ENCODE measurements at regions not wholly inside any gene's neighbourhood (a gene's known extent, or its start where the extent isn't known, plus 50 kb on each side); places are given as distances from the start of the nearest gene placed in this dataset.
A peak's percentile ranks its signal among the peaks of the same experiment; 100 is the strongest.

GRCh38 chr5:98483301-98483685 is 290.2 kb upstream of the RGMB start:
- H3K4me3 ChIP-seq, result no peak overlapping the region
- no peak for TF ChIP-seq CTCF (IDR thresholded peaks at IDR 0.05)
- 42 to 64% methylated on average over 1 of the region's 1 CpG for WGBS, 2 donors
- H3K27me3 ChIP-seq, result no peaks in the 10 kb centered on the region
- peaks cover 0 to 4% (median 0%) of the 10 kb centered on the region in 11 donors for H3K9me3 ChIP-seq
- no peaks in the 10 kb centered on the region for H3K4me1 ChIP-seq
- no peak overlapping the region for H3K27ac ChIP-seq
- ATAC-seq (peak in 2 of 8 donors; percentile 10 to 35), DNase-seq (no peak)
- intact Hi-C loops (cut with DNase I), result no loop called here
- H3K36me3 ChIP-seq, result no peaks in the 10 kb centered on the region

GRCh38 chr5:98489021-98489420 is 284.4 kb upstream of the RGMB start:
- H3K27ac ChIP-seq, result no peak overlapping the region
- peaks cover 0 to 16% (median 0%) of the 10 kb centered on the region in 11 donors for H3K9me3 ChIP-seq
- intact Hi-C loops (cut with DNase I), result no loop called here
- no peak for TF ChIP-seq CTCF (IDR thresholded peaks at IDR 0.05)
- WGBS, 2 donors, result 88 to 92% methylated on average over 3 of the region's 3 CpGs
- DNase-seq (no peak), ATAC-seq (no peak)
- no peaks in the 10 kb centered on the region for H3K27me3 ChIP-seq
- no peaks in the 10 kb centered on the region for H3K36me3 ChIP-seq
- no peak overlapping the region for H3K4me3 ChIP-seq
- H3K4me1 ChIP-seq, result no peaks in the 10 kb centered on the region

- H3K27ac ChIP-seq, result no peak overlapping the region
- no peaks in the 10 kb centered on the region for H3K27me3 ChIP-seq
- peaks cover 0 to 16% (median 0%) of the 10 kb centered on the region in 11 donors for H3K9me3 ChIP-seq
- H3K4me3 ChIP-seq, result no peak overlapping the region
- no peak for ATAC-seq
- intact Hi-C loops (cut with DNase I), result no loop called here
- 95% methylated on average over 10 of the region's 10 CpGs for WGBS, 2 donors
- DNase-seq, result no peak
- H3K36me3 ChIP-seq, result no peaks in the 10 kb centered on the region
- no peaks in the 10 kb centered on the region for H3K4me1 ChIP-seq
- no peak for TF ChIP-seq CTCF (IDR thresholded peaks at IDR 0.05)
Measured at GRCh38 chr5:98490348-98490747, 283.1 kb upstream of the RGMB start.

GRCh38 chr5:98492258-98492657 is 281.2 kb upstream of the RGMB start:
- no peak for DNase-seq
- H3K4me1 ChIP-seq, result no peaks in the 10 kb centered on the region
- H3K27me3 ChIP-seq, result no peaks in the 10 kb centered on the region
- intact Hi-C loops (cut with DNase I), result no loop called here
- no peaks in the 10 kb centered on the region for H3K36me3 ChIP-seq
- ATAC-seq, result no peak
- 86 to 91% methylated on average over 1 of the region's 1 CpG for WGBS, 2 donors
- TF ChIP-seq CTCF (IDR thresholded peaks at IDR 0.05), result no peak
- peaks cover 0 to 16% (median 0%) of the 10 kb centered on the region in 11 donors for H3K9me3 ChIP-seq
- no peak overlapping the region for H3K4me3 ChIP-seq
- H3K27ac ChIP-seq, result no peak overlapping the region
